ENCODE measurements at regions not wholly inside any gene's neighbourhood (a gene's known extent, or its start where the extent isn't known, plus 50 kb on each side); places are given as distances from the start of the nearest gene placed in this dataset.
A peak's percentile ranks its signal among the peaks of the same experiment; 100 is the strongest.
"Not testable (repeated sequence)": the region's sequence is repeated elsewhere in the genome, so short reads cannot be mapped to it uniquely, and the experiment has no call there.

- H3K27me3 ChIP-seq (ENCODE audit: low read length); H3K4me3 ChIP-seq (ENCODE audit: low read length); BruUV-seq (replicated peaks); H3K9me2 ChIP-seq (replicated peaks; ENCODE audit: low read length); H3K36me3 ChIP-seq (ENCODE audit: low read depth, low read length); POLR2A ChIA-PET (ENCODE audit: unreplicated experiment); H3K4me1 ChIP-seq (ENCODE audit: insufficient read depth, low read length); H3K9ac ChIP-seq (ENCODE audit: low read length); H4K20me1 ChIP-seq (ENCODE audit: low read length); H2AFZ ChIP-seq (ENCODE audit: low read length); H3K79me2 ChIP-seq (ENCODE audit: low read length); H3K27ac ChIP-seq (ENCODE audit: low read length); H3F3A ChIP-seq (ENCODE audit: low read length, unreplicated experiment); H3K9me3 ChIP-seq (ENCODE audit: low read length): not testable (repeated sequence)
- 0 out of 2 replicates have a peak overlapping the region, but pooled peaks have one; percentile 35 for H3K4me2 ChIP-seq (ENCODE audit: low read length)
- DNase-seq, result peak; percentile 70
- TF ChIP-seq CTCF (conservative IDR thresholded peaks at IDR 0.05; ENCODE audit: low read depth, low read length), result peak; percentile 79
- CTCF ChIA-PET, result interaction anchor here (0.6 kb wide), 2 partner anchors 29 to 1817 kb away, joined by 3 read pairs; no protein-coding TSS in a partner anchor
- peak; percentile 51 for ATAC-seq
- intact Hi-C loops (cut with micrococcal nuclease), result loop anchor here (2.0 to 10.0 kb wide), 2 partner anchors 322 to 1870 kb away; no protein-coding TSS in a partner anchor
Measured at GRCh38 chr20:29443206-29443781, 1814.2 kb upstream of the DEFB115 start.

- TF ChIP-seq EZH2 (IDR thresholded peaks at IDR 0.05; ENCODE audit: low read length, unreplicated experiment) (no peak), CTCF (conservative IDR thresholded peaks at IDR 0.05; ENCODE audit: low read depth, low read length) (no peak), EZH2phosphoT487 (IDR thresholded peaks at IDR 0.05; ENCODE audit: borderline replicate concordance, low read length) (no peak)
- ChIA-PET CTCF (interaction anchor here (0.6 kb wide), 1 partner anchor 28 kb away, joined by 3 read pairs; no protein-coding TSS in a partner anchor), POLR2A (ENCODE audit: unreplicated experiment) (no interaction called here)
- Histone ChIP-seq H2AFZ (ENCODE audit: low read length) (no peak overlapping the region), H3K9ac (ENCODE audit: low read length) (no peak overlapping the region), H3K4me2 (ENCODE audit: low read length) (no peak overlapping the region), H3K27me3 (ENCODE audit: low read length) (no peaks in the 10 kb centered on the region; the same call in 1 of the 2 replicates), H3K36me3 (ENCODE audit: low read depth, low read length) (no peaks in the 10 kb centered on the region), H3K79me2 (ENCODE audit: low read length) (no peaks in the 10 kb centered on the region), H3F3A (ENCODE audit: low read length, unreplicated experiment) (no peaks in the 10 kb centered on the region), H4K20me1 (ENCODE audit: low read length) (no peaks in the 10 kb centered on the region), H3K4me1 (ENCODE audit: insufficient read depth, low read length) (no peaks in the 10 kb centered on the region), H3K9me2 (replicated peaks; ENCODE audit: low read length) (no peaks in the 10 kb centered on the region), H3K9me3 (ENCODE audit: low read length) (no peaks in the 10 kb centered on the region), H3K27ac (ENCODE audit: low read length) (no peak overlapping the region), H3K4me3 (ENCODE audit: low read length) (no peak overlapping the region)
- no TSS peak for BruUV-seq (replicated peaks)
- ATAC-seq (no peak), DNase-seq (no peak)
- intact Hi-C loops (cut with micrococcal nuclease), result loop anchor here (2.0 to 10.0 kb wide), 2 partner anchors 321 to 1869 kb away; no protein-coding TSS in a partner anchor
Measured at GRCh38 chr20:29443819-29444218, 1813.6 kb upstream of the DEFB115 start.

GRCh38 chr20:29445050-29445907, 1812.2 kb upstream of the DEFB115 start:
- CTCF ChIA-PET; DNase-seq; H3K9ac ChIP-seq (ENCODE audit: low read length); H3F3A ChIP-seq (ENCODE audit: low read length, unreplicated experiment); H3K36me3 ChIP-seq (ENCODE audit: low read depth, low read length); H3K4me1 ChIP-seq (ENCODE audit: insufficient read depth, low read length); H4K20me1 ChIP-seq (ENCODE audit: low read length); H3K9me2 ChIP-seq (replicated peaks; ENCODE audit: low read length); H2AFZ ChIP-seq (ENCODE audit: low read length); BruUV-seq (replicated peaks); H3K27ac ChIP-seq (ENCODE audit: low read length); H3K4me3 ChIP-seq (ENCODE audit: low read length); H3K9me3 ChIP-seq (ENCODE audit: low read length); H3K27me3 ChIP-seq (ENCODE audit: low read length); H3K4me2 ChIP-seq (ENCODE audit: low read length); POLR2A ChIA-PET (ENCODE audit: unreplicated experiment); H3K79me2 ChIP-seq (ENCODE audit: low read length): not testable (repeated sequence)
- intact Hi-C loops (cut with micrococcal nuclease), result loop anchor here (10.0 kb wide), 1 partner anchor 320 kb away; no protein-coding TSS in a partner anchor
- peak; percentile 67 for ATAC-seq

DNA sequence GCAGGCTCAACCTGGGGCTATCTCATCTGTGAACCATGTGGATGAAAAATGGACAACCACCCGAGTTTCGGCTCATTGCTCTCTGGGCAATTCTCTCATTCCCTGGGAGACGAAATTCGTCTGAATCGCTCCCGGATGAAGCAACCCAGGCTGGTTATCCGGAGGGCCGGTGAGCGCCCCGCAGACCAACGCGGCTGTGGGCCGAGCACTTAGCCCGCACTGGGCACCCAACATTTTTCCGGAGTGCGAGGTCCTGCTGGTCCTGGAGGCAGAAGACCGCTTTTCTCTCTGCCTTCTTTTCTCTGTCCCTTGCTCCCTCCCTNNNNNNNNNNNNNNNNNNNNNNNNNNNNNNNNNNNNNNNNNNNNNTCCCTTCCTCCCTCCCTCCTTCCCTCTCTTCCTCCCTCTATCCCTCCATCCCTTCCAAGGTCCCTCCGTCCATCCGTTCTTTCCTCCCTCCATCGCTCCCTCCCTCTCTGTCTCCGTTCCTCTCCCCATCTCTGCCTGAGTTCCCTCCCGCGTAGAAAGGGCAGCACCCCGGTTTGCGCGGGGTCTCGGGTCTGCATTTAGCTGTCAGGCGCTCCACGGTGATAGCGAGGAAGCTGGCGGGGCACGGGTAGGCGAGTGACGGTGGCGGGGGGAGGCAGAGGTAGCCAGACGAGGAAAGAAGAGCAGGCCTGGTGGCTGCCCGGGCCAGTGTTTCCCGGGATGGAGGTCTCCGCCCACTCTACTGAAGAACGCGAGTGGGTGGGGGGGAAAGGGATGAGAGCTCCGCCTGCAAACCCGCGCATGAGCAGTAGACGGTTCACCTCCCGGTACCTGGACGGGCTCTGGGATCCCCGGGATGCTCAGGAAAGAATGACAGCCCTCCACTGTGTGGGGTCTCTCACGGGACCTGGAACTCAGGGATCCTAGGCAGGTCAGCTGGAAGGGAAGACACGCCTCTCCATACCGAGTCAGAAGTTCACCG, 1809.7 kb upstream of the DEFB115 start:
- DNase-seq; H3K4me2 ChIP-seq (ENCODE audit: low read length); POLR2A ChIA-PET (ENCODE audit: unreplicated experiment); H3K9ac ChIP-seq (ENCODE audit: low read length); H3K79me2 ChIP-seq (ENCODE audit: low read length); H3K9me3 ChIP-seq (ENCODE audit: low read length); H4K20me1 ChIP-seq (ENCODE audit: low read length); H3K4me3 ChIP-seq (ENCODE audit: low read length); H3K4me1 ChIP-seq (ENCODE audit: insufficient read depth, low read length); H3K27ac ChIP-seq (ENCODE audit: low read length); H2AFZ ChIP-seq (ENCODE audit: low read length); ATAC-seq; BruUV-seq (replicated peaks); H3K36me3 ChIP-seq (ENCODE audit: low read depth, low read length); CTCF ChIA-PET; H3F3A ChIP-seq (ENCODE audit: low read length, unreplicated experiment); H3K27me3 ChIP-seq (ENCODE audit: low read length); H3K9me2 ChIP-seq (replicated peaks; ENCODE audit: low read length): not testable (repeated sequence)
- intact Hi-C loops (cut with micrococcal nuclease), result loop anchor here (10.0 kb wide), 1 partner anchor 317 kb away; no protein-coding TSS in a partner anchor
